ENCODE measurements at regions not wholly inside any gene's neighbourhood (a gene's known extent, or its start where the extent isn't known, plus 50 kb on each side); places are given as distances from the start of the nearest gene placed in this dataset.

DNA sequence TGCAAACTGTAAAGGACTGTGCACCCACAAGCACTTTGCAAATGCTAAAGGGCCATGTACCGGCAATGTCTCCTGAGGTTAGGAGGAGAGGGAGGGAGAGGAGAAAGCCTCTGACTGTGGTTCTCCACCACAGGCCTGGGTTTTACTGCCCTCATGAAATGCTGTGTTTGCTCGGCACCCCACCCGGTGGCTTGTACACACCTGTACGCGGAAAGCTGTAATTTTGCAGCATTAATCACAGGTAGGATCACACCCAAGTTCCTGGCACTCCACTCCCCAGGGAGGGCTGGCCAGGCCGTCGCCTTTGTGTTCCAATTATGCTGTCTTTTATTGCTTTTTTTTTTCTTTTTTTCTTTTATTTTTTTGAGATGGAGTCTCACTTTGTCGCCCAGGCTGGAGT lies 78.5 kb upstream of the MYL10 start:
- TF ChIP-seq EZH2 (IDR thresholded peaks at IDR 0.05; ENCODE audit: borderline replicate concordance, insufficient read depth, low read length, poor library complexity, severe bottlenecking) (no peak), POLR2AphosphoS5 (IDR thresholded peaks at IDR 0.05) (no peak), RAD21 (conservative IDR thresholded peaks at IDR 0.05) (no peak), SMC3 (conservative IDR thresholded peaks at IDR 0.05; ENCODE audit: poor library complexity) (no peak)
- TF ChIP-seq, protein P1, sequence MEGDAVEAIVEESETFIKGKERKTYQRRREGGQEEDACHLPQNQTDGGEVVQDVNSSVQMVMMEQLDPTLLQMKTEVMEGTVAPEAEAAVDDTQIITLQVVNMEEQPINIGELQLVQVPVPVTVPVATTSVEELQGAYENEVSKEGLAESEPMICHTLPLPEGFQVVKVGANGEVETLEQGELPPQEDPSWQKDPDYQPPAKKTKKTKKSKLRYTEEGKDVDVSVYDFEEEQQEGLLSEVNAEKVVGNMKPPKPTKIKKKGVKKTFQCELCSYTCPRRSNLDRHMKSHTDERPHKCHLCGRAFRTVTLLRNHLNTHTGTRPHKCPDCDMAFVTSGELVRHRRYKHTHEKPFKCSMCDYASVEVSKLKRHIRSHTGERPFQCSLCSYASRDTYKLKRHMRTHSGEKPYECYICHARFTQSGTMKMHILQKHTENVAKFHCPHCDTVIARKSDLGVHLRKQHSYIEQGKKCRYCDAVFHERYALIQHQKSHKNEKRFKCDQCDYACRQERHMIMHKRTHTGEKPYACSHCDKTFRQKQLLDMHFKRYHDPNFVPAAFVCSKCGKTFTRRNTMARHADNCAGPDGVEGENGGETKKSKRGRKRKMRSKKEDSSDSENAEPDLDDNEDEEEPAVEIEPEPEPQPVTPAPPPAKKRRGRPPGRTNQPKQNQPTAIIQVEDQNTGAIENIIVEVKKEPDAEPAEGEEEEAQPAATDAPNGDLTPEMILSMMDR (IDR thresholded peaks at IDR 0.05; ENCODE audit: poor library complexity, severe bottlenecking) = no peak
- TF ChIP-seq, protein P2, sequence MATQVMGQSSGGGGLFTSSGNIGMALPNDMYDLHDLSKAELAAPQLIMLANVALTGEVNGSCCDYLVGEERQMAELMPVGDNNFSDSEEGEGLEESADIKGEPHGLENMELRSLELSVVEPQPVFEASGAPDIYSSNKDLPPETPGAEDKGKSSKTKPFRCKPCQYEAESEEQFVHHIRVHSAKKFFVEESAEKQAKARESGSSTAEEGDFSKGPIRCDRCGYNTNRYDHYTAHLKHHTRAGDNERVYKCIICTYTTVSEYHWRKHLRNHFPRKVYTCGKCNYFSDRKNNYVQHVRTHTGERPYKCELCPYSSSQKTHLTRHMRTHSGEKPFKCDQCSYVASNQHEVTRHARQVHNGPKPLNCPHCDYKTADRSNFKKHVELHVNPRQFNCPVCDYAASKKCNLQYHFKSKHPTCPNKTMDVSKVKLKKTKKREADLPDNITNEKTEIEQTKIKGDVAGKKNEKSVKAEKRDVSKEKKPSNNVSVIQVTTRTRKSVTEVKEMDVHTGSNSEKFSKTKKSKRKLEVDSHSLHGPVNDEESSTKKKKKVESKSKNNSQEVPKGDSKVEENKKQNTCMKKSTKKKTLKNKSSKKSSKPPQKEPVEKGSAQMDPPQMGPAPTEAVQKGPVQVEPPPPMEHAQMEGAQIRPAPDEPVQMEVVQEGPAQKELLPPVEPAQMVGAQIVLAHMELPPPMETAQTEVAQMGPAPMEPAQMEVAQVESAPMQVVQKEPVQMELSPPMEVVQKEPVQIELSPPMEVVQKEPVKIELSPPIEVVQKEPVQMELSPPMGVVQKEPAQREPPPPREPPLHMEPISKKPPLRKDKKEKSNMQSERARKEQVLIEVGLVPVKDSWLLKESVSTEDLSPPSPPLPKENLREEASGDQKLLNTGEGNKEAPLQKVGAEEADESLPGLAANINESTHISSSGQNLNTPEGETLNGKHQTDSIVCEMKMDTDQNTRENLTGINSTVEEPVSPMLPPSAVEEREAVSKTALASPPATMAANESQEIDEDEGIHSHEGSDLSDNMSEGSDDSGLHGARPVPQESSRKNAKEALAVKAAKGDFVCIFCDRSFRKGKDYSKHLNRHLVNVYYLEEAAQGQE (IDR thresholded peaks at IDR 0.05; ENCODE audit: borderline replicate concordance) = no peak
